A673 (cell line): ENCODE measurements at regions not wholly inside any gene's neighbourhood (a gene's known extent, or its start where the extent isn't known, plus 50 kb on each side); places are given as distances from the start of the nearest gene placed in this dataset.

ENCODE experiments used
- BruUV-seq: library from RNA; stranded (reverse); fragments of 400-500 nt; replicated peaks from 2 replicates; lab custom pipeline; 2021; lab: Mats Ljungman, UMichigan
- CTCF ChIA-PET: fragments of 300-600 bp; sonication (Branson Sonifier 250); formaldehyde crosslinking; loops from one replicate; lab custom pipeline; 2022; ENCODE audit warnings: antibody characterized with exemption; lab: Charles Lee
- POLR2A ChIA-PET: fragments of 300-600 bp; sonication (Branson Sonifier 250); formaldehyde crosslinking; loops from one replicate; lab custom pipeline; 2022; ENCODE audit warnings: antibody characterized with exemption; ENCODE audit not compliant: low non-redundant PET; lab: Charles Lee
- DNase-seq: peaks from one replicate; pipeline ENCODE4 v3.0.0-alpha.2; 2015; ENCODE audit warnings: low spot score
- H3K27ac ChIP-seq: fragments of 200-600 bp; sonication (generic); 2 replicates; pipeline ENCODE4 v1.5.1; 2016; ENCODE audit warnings: mixed run types, low read depth, mild to moderate bottlenecking, mixed read lengths, antibody characterized with exemption, low read length; ENCODE audit not compliant: poor library complexity, severe bottlenecking
- H3K27me3 ChIP-seq: fragments of 200-600 bp; sonication (generic); replicated peaks from 2 replicates; pipeline ENCODE4 v1.6.1; 2017; ENCODE audit warnings: mixed run types, low read depth, mild to moderate bottlenecking, mixed read lengths, antibody characterized with exemption, low read length; ENCODE audit not compliant: insufficient read depth, poor library complexity
- H3K36me3 ChIP-seq: fragments of 200-600 bp; sonication (generic); 2 replicates; pipeline ENCODE4 v1.6.1; 2016; ENCODE audit warnings: mixed run types, mild to moderate bottlenecking, mixed read lengths, antibody characterized with exemption, low read length; ENCODE audit not compliant: insufficient read depth, poor library complexity, severe bottlenecking
- H3K4me1 ChIP-seq: fragments of 200-600 bp; sonication (generic); 2 replicates; pipeline ENCODE4 v1.6.1; 2017; ENCODE audit warnings: mixed run types, mild to moderate bottlenecking, mixed read lengths, antibody characterized with exemption, low read length; ENCODE audit not compliant: insufficient read depth, poor library complexity, severe bottlenecking
- H3K4me3 ChIP-seq: fragments of 200-600 bp; sonication (generic); 2 replicates; pipeline ENCODE4 v1.5.1; 2016; ENCODE audit warnings: low read depth, mixed run types, mild to moderate bottlenecking, mixed read lengths, low read length; ENCODE audit not compliant: poor library complexity, severe bottlenecking
- H3K9me3 ChIP-seq: fragments of 200-600 bp; sonication (generic); 2 replicates; pipeline ENCODE4 v1.6.1; 2016; ENCODE audit warnings: mixed run types, low read depth, mild to moderate bottlenecking, mixed read lengths, antibody characterized with exemption, low read length; ENCODE audit not compliant: poor library complexity, severe bottlenecking
- EZH2 ChIP-seq: fragments of 200-600 bp; sonication (generic); IDR thresholded peaks from 2 replicates; pipeline ENCODE4 v1.6.1; 2017; ENCODE audit warnings: borderline replicate concordance, low read depth, mild to moderate bottlenecking, mixed read lengths, antibody characterized with exemption, low read length; ENCODE audit not compliant: poor library complexity, severe bottlenecking
- intact Hi-C: fragments of 100-400 bp; cut with micrococcal nuclease; formaldehyde crosslinking; loops from one replicate; pipeline ENCODE4 v1.10.0; 2022; ENCODE audit not compliant: unreplicated experiment
- TF ChIP-seq, protein P1 (sequence below): fragments of 300-800, 200-600 bp; sonication (generic); conservative IDR thresholded peaks from 2 replicates; pipeline ENCODE4 v1.5.1; 2017; ENCODE audit warnings: low read depth, mild to moderate bottlenecking, antibody characterized with exemption, low read length, moderate library complexity, mixed read lengths

DNA sequence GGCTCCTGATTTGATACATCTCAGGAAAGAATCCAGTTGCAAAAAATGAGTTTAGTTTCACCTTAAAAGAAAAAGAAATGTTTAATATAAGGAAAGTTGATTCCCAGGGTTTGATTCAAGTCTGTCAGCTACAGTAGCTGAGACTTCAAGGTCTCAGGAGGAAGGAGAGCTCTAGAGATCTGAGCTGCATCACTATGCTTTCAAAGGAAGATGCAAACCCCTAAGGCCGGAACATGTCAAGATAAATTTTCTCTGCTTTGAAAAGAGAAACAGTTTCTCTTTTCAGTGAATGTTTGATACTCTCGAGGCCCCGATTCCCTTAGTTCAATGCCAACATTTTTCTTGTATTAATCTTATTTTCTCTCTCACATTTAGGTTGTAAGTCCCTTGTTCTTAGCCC lies 128.6 kb downstream of the RGPD3 start:
- no peaks in the 10 kb centered on the region for H3K27me3 ChIP-seq
- CTCF ChIA-PET, result no interaction called here
- no peak for DNase-seq
- H3K4me3 ChIP-seq, result no peak overlapping the region
- BruUV-seq, result no TSS peak
- no peak overlapping the region for H3K27ac ChIP-seq
- no peak for TF ChIP-seq EZH2
- TF ChIP-seq, protein P1, sequence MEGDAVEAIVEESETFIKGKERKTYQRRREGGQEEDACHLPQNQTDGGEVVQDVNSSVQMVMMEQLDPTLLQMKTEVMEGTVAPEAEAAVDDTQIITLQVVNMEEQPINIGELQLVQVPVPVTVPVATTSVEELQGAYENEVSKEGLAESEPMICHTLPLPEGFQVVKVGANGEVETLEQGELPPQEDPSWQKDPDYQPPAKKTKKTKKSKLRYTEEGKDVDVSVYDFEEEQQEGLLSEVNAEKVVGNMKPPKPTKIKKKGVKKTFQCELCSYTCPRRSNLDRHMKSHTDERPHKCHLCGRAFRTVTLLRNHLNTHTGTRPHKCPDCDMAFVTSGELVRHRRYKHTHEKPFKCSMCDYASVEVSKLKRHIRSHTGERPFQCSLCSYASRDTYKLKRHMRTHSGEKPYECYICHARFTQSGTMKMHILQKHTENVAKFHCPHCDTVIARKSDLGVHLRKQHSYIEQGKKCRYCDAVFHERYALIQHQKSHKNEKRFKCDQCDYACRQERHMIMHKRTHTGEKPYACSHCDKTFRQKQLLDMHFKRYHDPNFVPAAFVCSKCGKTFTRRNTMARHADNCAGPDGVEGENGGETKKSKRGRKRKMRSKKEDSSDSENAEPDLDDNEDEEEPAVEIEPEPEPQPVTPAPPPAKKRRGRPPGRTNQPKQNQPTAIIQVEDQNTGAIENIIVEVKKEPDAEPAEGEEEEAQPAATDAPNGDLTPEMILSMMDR, result no peak
- H3K9me3 ChIP-seq, result no peaks in the 10 kb centered on the region
- POLR2A ChIA-PET, result no interaction called here
- peaks cover 15% of the 10 kb centered on the region for H3K4me1 ChIP-seq
- intact Hi-C loops, result no loop called here
- no peaks in the 10 kb centered on the region for H3K36me3 ChIP-seq

DNA sequence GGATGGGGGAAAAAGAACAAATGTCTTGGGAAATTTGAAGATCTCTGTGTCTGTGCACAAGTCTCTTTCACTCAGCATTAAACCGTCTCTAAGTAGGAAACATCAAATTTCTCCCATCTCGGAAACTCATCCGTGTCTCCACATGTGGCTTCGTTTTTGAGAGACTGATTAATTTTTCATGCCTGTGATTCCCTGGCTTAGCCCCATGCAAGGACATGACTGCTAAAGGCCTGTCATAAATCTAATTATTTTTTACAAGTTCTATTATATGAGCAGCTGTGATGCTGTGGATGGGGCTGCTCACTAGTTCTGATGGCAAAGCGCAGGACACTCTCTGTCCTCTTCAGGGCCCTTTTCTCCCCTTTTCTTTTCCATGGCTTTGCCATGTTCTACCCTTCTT lies 129.1 kb downstream of the RGPD3 start:
- no peak overlapping the region for H3K4me3 ChIP-seq
- peaks cover 15% of the 10 kb centered on the region for H3K4me1 ChIP-seq
- TF ChIP-seq EZH2, result no peak
- TF ChIP-seq, protein P1, result no peak
- POLR2A ChIA-PET, result no interaction called here
- intact Hi-C loops, result no loop called here
- H3K27me3 ChIP-seq, result no peaks in the 10 kb centered on the region
- H3K9me3 ChIP-seq, result no peaks in the 10 kb centered on the region
- no TSS peak for BruUV-seq
- CTCF ChIA-PET, result no interaction called here
- no peak for DNase-seq
- no peaks in the 10 kb centered on the region for H3K36me3 ChIP-seq
- H3K27ac ChIP-seq, result no peak overlapping the region

DNA sequence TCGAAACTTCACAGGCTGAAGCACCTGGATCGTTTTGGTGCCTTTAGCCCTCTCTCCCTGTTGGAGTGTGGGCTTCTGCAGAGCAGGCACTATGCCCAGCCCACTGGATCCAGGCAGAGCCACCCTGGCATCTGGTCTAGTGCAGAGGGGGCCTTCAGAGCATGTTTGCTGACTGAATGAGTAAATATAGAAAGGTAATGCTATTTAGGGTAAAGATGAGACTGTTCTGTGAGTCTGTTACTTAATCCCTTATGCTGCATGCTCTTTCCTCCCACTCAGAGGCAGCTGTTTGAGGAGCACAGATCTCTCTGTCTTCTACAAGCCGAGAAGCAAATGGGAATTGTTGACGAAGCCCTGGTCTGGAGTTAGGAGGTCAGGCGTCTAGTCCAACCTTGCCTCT lies 130.2 kb downstream of the RGPD3 start:
- Histone ChIP-seq H3K4me1 (peaks cover 11% of the 10 kb centered on the region), H3K27me3 (no peaks in the 10 kb centered on the region), H3K4me3 (no peak overlapping the region), H3K9me3 (no peaks in the 10 kb centered on the region), H3K36me3 (no peaks in the 10 kb centered on the region), H3K27ac (no peak overlapping the region)
- ChIA-PET CTCF (no interaction called here), POLR2A (no interaction called here)
- no TSS peak for BruUV-seq
- no peak for DNase-seq
- TF ChIP-seq EZH2, result no peak
- TF ChIP-seq, protein P1, result no peak
- intact Hi-C loops, result no loop called here
